IPS-15b (cell line): ENCODE measurements at regions not wholly inside any gene's neighbourhood (a gene's known extent, or its start where the extent isn't known, plus 50 kb on each side); places are given as distances from the start of the nearest gene placed in this dataset.

Experiments used
- H3K27me3 ChIP-seq: one replicate; pipeline ENCODE4 v1.6.1; 2013; ENCODE audit warnings: low read length; ENCODE audit not compliant: control insufficient read depth, insufficient read depth
- H3K36me3 ChIP-seq: one replicate; pipeline ENCODE4 v1.6.1; 2013; ENCODE audit warnings: low read length; ENCODE audit not compliant: control insufficient read depth, insufficient read depth
- H3K4me1 ChIP-seq: one replicate; pipeline ENCODE4 v1.6.1; 2013; ENCODE audit warnings: mild to moderate bottlenecking, low read length; ENCODE audit not compliant: control insufficient read depth, insufficient read depth
- H3K4me3 ChIP-seq: one replicate; pipeline ENCODE4 v1.5.1; 2013; ENCODE audit warnings: low read depth, low read length
- H3K9ac ChIP-seq: one replicate; pipeline ENCODE4 v1.6.1; 2013; ENCODE audit warnings: low read depth, mild to moderate bottlenecking, low read length
- H3K9me3 ChIP-seq: one replicate; pipeline ENCODE4 v1.6.1; 2013; ENCODE audit warnings: mild to moderate bottlenecking, low read length; ENCODE audit not compliant: control insufficient read depth, insufficient read depth

DNA sequence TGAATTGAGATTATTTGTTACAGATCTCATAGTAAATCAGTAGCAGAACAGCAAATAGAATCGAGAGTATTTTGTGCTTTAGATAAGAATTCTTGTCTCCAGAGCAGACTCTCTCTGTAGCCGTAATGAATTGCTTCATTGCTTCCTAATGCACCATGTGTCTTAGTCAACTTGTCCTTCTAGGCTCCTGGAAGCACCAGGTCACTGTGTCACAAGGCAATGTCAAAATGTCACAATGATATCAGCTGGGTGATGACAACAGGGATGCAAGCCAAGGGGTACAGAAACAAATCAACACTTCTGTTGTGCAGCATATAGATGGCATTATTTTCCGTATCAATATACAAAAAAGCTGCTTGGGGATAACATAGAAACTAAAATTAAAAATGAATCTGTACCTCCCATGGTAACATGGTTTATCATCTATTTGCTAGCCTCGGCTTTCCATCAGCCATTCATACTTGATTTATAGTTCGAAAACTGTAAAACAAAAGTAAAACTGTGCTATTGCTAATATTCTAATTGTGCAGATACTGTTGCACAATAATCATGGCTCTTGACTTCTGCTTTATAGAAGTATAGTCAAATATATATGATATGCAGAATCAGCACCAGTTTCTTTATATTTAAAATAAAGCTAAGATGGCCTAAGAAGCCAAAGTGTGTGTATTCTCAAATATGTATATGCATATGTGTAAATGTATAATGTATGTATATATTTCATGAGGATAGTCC is 435.9 kb upstream of the TLE4 start:
- H3K4me1 ChIP-seq = peaks cover 2% of the 10 kb centered on the region
- no peak overlapping the region for H3K9ac ChIP-seq
- no peaks in the 10 kb centered on the region for H3K36me3 ChIP-seq
- no peak overlapping the region for H3K4me3 ChIP-seq
- H3K9me3 ChIP-seq = no peaks in the 10 kb centered on the region
- H3K27me3 ChIP-seq = no peaks in the 10 kb centered on the region

- H3K9me3 ChIP-seq = no peaks in the 10 kb centered on the region
- no peaks in the 10 kb centered on the region for H3K4me1 ChIP-seq
- no peaks in the 10 kb centered on the region for H3K27me3 ChIP-seq
- no peaks in the 10 kb centered on the region for H3K36me3 ChIP-seq
- H3K4me3 ChIP-seq = no peak overlapping the region
- no peak overlapping the region for H3K9ac ChIP-seq
These were observed 431.0 kb upstream of the TLE4 start for GRCh38 chr9:79140751-79141150.

- H3K36me3 ChIP-seq = no peaks in the 10 kb centered on the region
- H3K27me3 ChIP-seq = no peaks in the 10 kb centered on the region
- H3K9me3 ChIP-seq = no peaks in the 10 kb centered on the region
- H3K9ac ChIP-seq = no peak overlapping the region
- no peak overlapping the region for H3K4me3 ChIP-seq
- no peaks in the 10 kb centered on the region for H3K4me1 ChIP-seq
These were observed 428.6 kb upstream of the TLE4 start for GRCh38 chr9:79143211-79143610.

- H3K36me3 ChIP-seq = no peaks in the 10 kb centered on the region
These were observed 426.3 kb upstream of the TLE4 start for GRCh38 chr9:79145442-79145841.

DNA sequence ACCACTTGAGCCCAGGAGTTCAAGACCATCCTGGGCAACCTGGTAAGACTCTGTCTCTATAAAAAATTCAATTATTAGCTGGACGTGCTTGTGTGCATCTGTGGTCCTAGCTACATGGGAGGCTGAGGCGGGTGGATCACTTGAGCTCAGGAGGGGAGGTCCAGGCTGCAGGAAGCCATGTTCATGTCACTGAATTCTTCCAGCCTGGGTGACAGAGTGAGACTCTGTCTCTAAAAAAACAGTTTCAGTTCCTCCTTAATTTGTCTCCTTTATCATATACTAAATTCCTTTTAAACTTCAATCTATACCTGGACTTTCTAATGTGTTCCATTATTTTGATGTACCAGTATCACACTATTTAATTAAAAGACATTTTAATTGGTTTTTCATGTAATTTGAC is 422.2 kb upstream of the TLE4 start:
- H3K36me3 ChIP-seq = no peaks in the 10 kb centered on the region
- H3K9me3 ChIP-seq = no peaks in the 10 kb centered on the region
- no peak overlapping the region for H3K4me3 ChIP-seq
- H3K4me1 ChIP-seq = no peaks in the 10 kb centered on the region
- H3K9ac ChIP-seq = no peak overlapping the region
- H3K27me3 ChIP-seq = no peaks in the 10 kb centered on the region

More at GRCh38 chr9:79145442-79145841, 426.3 kb upstream of the TLE4 start:
- Histone ChIP-seq H3K27me3 (no peaks in the 10 kb centered on the region), H3K4me1 (no peaks in the 10 kb centered on the region), H3K4me3 (no peak overlapping the region), H3K9me3 (no peaks in the 10 kb centered on the region), H3K9ac (no peak overlapping the region)

DNA sequence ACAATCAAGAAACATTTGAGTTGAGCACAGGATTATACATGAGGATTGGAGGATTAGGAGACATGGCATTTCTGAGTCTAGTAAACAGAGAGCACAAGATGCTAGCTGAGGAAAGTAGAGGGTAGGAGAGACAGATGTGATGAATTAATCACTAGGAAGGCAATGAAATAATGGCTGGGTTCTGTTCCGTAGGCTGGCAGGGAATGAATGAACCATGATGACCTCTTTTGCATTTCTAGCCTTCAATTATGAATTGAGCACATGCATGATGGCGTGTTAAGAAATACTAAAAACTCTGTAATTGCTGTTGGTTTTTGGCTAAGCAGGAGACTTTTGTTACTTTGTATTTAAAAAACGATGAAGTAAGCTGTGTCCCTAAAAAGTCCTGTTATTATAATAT is 420.0 kb upstream of the TLE4 start:
- H3K36me3 ChIP-seq = no peaks in the 10 kb centered on the region
- no peaks in the 10 kb centered on the region for H3K27me3 ChIP-seq
- H3K9me3 ChIP-seq = no peaks in the 10 kb centered on the region
- H3K9ac ChIP-seq = no peak overlapping the region
- H3K4me1 ChIP-seq = no peaks in the 10 kb centered on the region
- H3K4me3 ChIP-seq = no peak overlapping the region

DNA sequence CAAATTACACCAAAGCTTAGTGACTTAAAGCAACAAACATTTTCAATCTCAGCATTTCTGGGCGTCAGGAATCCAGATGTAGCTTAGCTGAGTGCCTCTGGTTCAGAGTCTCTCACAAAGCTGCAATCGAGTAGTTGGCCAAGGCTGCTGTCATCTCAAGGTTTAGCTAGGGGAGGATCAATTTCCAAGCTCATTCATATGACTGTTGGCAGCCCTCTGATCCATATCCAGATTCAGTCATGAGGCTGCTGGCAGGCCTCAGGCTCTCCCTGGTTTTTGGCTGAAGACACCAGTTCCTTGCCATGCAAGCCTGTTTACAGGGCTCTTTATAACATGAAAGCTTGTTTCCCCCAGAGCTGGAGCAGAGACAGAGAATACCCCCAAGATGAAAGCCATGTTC is 419.5 kb upstream of the TLE4 start:
- H3K4me1 ChIP-seq = no peaks in the 10 kb centered on the region
- no peaks in the 10 kb centered on the region for H3K27me3 ChIP-seq
- no peaks in the 10 kb centered on the region for H3K9me3 ChIP-seq
- H3K4me3 ChIP-seq = no peak overlapping the region
- H3K9ac ChIP-seq = no peak overlapping the region
- H3K36me3 ChIP-seq = no peaks in the 10 kb centered on the region

DNA sequence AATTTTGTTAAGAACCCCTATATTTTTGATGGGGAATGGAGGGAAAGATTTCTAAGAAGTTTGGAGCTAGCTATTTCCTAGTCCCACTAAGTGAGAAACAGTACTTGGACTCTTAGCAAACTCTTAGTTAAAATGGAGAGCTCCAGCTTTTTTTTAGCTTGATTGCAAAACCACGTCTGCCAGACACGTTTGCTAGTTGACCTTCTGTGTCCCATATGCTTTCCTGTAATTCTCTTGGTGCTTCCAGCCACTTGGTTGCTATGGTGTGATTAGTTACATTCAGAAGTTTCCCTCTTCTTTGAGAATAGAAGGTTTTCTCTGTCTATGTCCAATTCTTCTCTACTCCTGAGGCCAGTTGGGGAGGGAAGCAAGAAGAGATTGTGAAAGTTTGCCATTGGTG is 417.0 kb upstream of the TLE4 start:
- Histone ChIP-seq H3K27me3 (no peaks in the 10 kb centered on the region), H3K9ac (no peak overlapping the region), H3K9me3 (no peaks in the 10 kb centered on the region), H3K4me1 (no peaks in the 10 kb centered on the region), H3K4me3 (no peak overlapping the region), H3K36me3 (no peaks in the 10 kb centered on the region)

DNA sequence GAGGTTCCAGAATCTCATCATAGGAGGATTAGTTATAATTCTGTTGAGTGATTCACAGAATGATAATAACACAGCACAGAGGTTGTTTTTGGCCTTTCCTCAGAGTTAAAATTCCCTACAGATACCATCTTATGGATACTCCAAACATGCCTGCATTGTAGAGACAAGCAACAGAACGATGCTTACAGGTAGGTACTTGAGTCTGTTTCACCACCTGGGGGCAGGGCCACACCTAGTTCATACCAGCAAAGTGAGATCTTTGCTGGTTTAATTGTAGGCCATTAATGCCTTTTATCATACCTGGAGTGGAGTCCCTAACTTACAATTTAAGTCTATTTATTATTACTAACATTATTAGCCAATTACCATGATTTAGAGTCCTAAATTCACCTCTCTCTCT is 416.5 kb upstream of the TLE4 start:
- no peak overlapping the region for H3K9ac ChIP-seq
- no peaks in the 10 kb centered on the region for H3K9me3 ChIP-seq
- no peaks in the 10 kb centered on the region for H3K27me3 ChIP-seq
- no peaks in the 10 kb centered on the region for H3K36me3 ChIP-seq
- no peak overlapping the region for H3K4me3 ChIP-seq
- no peaks in the 10 kb centered on the region for H3K4me1 ChIP-seq

GRCh38 chr9:79163544-79163943 is 408.2 kb upstream of the TLE4 start:
- no peaks in the 10 kb centered on the region for H3K36me3 ChIP-seq
- no peaks in the 10 kb centered on the region for H3K9me3 ChIP-seq
- H3K4me1 ChIP-seq = no peaks in the 10 kb centered on the region
- H3K9ac ChIP-seq = no peak overlapping the region
- no peak overlapping the region for H3K4me3 ChIP-seq
- H3K27me3 ChIP-seq = no peaks in the 10 kb centered on the region

GRCh38 chr9:79164406-79164805 is 407.4 kb upstream of the TLE4 start:
- Histone ChIP-seq H3K36me3 (no peaks in the 10 kb centered on the region), H3K9me3 (no peaks in the 10 kb centered on the region), H3K4me1 (no peaks in the 10 kb centered on the region), H3K4me3 (no peak overlapping the region), H3K27me3 (no peaks in the 10 kb centered on the region), H3K9ac (no peak overlapping the region)

- Histone ChIP-seq H3K27me3 (no peaks in the 10 kb centered on the region), H3K9ac (no peak overlapping the region), H3K9me3 (no peaks in the 10 kb centered on the region), H3K4me1 (no peaks in the 10 kb centered on the region), H3K36me3 (no peaks in the 10 kb centered on the region), H3K4me3 (no peak overlapping the region)
These were observed 406.6 kb upstream of the TLE4 start for GRCh38 chr9:79165020-79165780.
